IMR-90 (cell line): ENCODE measurements at regions not wholly inside any gene's neighbourhood (a gene's known extent, or its start where the extent isn't known, plus 50 kb on each side); places are given as distances from the start of the nearest gene placed in this dataset.

ENCODE experiments used
- ATAC-seq: fragments of 200-7000 bp; cut with Tn5 transposase; 2 replicates; pipeline ENCODE4 v1.9.1; 2020; ENCODE audit warnings: low read depth, mild to moderate bottlenecking, moderate library complexity
- BruUV-seq: library from RNA; stranded (reverse); fragments of 400-500 nt; replicated peaks from 2 replicates; lab custom pipeline; 2021; lab: Mats Ljungman, UMichigan
- CTCF ChIA-PET: fragments of 300-600 bp; formaldehyde crosslinking; extraction: SDS; loops from one replicate; lab custom pipeline; 2021; ENCODE audit warnings: antibody characterized with exemption; lab: Yijun Ruan, JAX
- POLR2A ChIA-PET: fragments of 300-600 bp; sonication (Branson Sonifier 250); formaldehyde crosslinking; loops from one replicate; lab custom pipeline; 2022; ENCODE audit warnings: antibody characterized with exemption; ENCODE audit not compliant: unreplicated experiment; lab: Charles Lee
- DNase-seq: peaks from one replicate; pipeline ENCODE4 v3.0.0; 2013
- H2AFZ ChIP-seq: replicated peaks from 2 replicates; pipeline ENCODE3; 2013; ENCODE audit warnings: low read length, mild to moderate bottlenecking; ENCODE audit not compliant: poor library complexity
- H2AK5ac ChIP-seq: 2 replicates; pipeline ENCODE4 v1.6.1; 2013; ENCODE audit warnings: low read depth, low read length, inconsistent platforms
- H2AK9ac ChIP-seq: replicated peaks from 2 replicates; pipeline ENCODE3; 2013; ENCODE audit warnings: mild to moderate bottlenecking, low read depth, low read length, moderate library complexity; ENCODE audit not compliant: poor library complexity
- H2BK120ac ChIP-seq: 2 replicates; pipeline ENCODE4 v1.6.1; 2013; ENCODE audit warnings: low read depth, low read length, inconsistent platforms
- H2BK15ac ChIP-seq: 3 replicates; pipeline ENCODE4 v1.6.1; 2013; ENCODE audit warnings: low read depth, low read length, inconsistent platforms
- H2BK20ac ChIP-seq: 2 replicates; pipeline ENCODE4 v1.6.1; 2013; ENCODE audit warnings: low read depth, mild to moderate bottlenecking, inconsistent platforms, low read length, moderate library complexity
- H2BK5ac ChIP-seq: 2 replicates; pipeline ENCODE4 v1.6.1; 2013; ENCODE audit warnings: mild to moderate bottlenecking, low read depth, low read length, inconsistent platforms; ENCODE audit not compliant: poor library complexity, severe bottlenecking
- H3K14ac ChIP-seq: replicated peaks from 2 replicates; pipeline ENCODE4 v1.6.1; 2013; ENCODE audit warnings: low read depth, low read length, inconsistent platforms
- H3K18ac ChIP-seq: 2 replicates; pipeline ENCODE4 v1.6.1; 2013; ENCODE audit warnings: low read depth, low read length, control low read depth
- H3K23ac ChIP-seq: 2 replicates; pipeline ENCODE4 v1.6.1; 2013; ENCODE audit warnings: low read depth, low read length, inconsistent platforms
- H3K27ac ChIP-seq: 2 replicates; pipeline ENCODE4 v1.5.1; 2013; ENCODE audit warnings: mild to moderate bottlenecking, control low read depth, low read length; ENCODE audit not compliant: insufficient read depth
- H3K27me3 ChIP-seq: 2 replicates; pipeline ENCODE4 v1.6.1; 2013; ENCODE audit warnings: low read length; ENCODE audit not compliant: control insufficient read depth, insufficient read depth
- H3K36me3 ChIP-seq: 2 replicates; pipeline ENCODE4 v1.6.1; 2013; ENCODE audit warnings: low read length, mixed read lengths; ENCODE audit not compliant: control insufficient read depth, insufficient read depth
- H3K4ac ChIP-seq: 2 replicates; pipeline ENCODE4 v1.6.1; 2013; ENCODE audit warnings: low read depth, low read length, inconsistent platforms
- H3K4me1 ChIP-seq: 2 replicates; pipeline ENCODE4 v1.6.1; 2013; ENCODE audit warnings: low read length, mixed read lengths; ENCODE audit not compliant: control insufficient read depth, insufficient read depth
- H3K4me2 ChIP-seq: 2 replicates; pipeline ENCODE4 v1.6.1; 2013; ENCODE audit warnings: low read depth, mild to moderate bottlenecking, control low read depth, low read length, moderate library complexity
- H3K4me3 ChIP-seq: 2 replicates; pipeline ENCODE4 v1.5.1; 2013; ENCODE audit warnings: low read depth, mild to moderate bottlenecking, control low read depth, low read length, moderate library complexity; ENCODE audit not compliant: insufficient read depth
- H3K56ac ChIP-seq: 2 replicates; pipeline ENCODE4 v1.6.1; 2013; ENCODE audit warnings: low read length, inconsistent platforms; ENCODE audit not compliant: insufficient read depth; ENCODE audit errors: extremely low read depth
- H3K79me1 ChIP-seq, 2 experiments: 2 replicates each; pipeline ENCODE4 v1.6.1; 2013; ENCODE audit warnings: low read length in 2 of 2, inconsistent platforms in 1 of 2, low read depth in 1 of 2
- H3K9ac ChIP-seq: 2 replicates; pipeline ENCODE4 v1.6.1; 2013; ENCODE audit warnings: low read depth, low read length, control low read depth
- H3K9me1 ChIP-seq: 2 replicates; pipeline ENCODE4 v1.6.1; 2013; ENCODE audit warnings: low read length, inconsistent platforms; ENCODE audit not compliant: insufficient read depth
- H3K9me3 ChIP-seq: 2 replicates; pipeline ENCODE4 v1.6.1; 2013; ENCODE audit warnings: low read length; ENCODE audit not compliant: control insufficient read depth, insufficient read depth
- H4K20me1 ChIP-seq: 2 replicates; pipeline ENCODE4 v1.6.1; 2013; ENCODE audit warnings: low read length, inconsistent platforms; ENCODE audit not compliant: insufficient read depth
- H4K5ac ChIP-seq: 2 replicates; pipeline ENCODE4 v1.6.1; 2013; ENCODE audit warnings: mild to moderate bottlenecking, low read depth, low read length, control low read depth
- H4K8ac ChIP-seq, 2 experiments: 2 replicates each; pipeline ENCODE4 v1.6.1; 2013; ENCODE audit warnings: low read depth in 2 of 2, low read length in 2 of 2, control low read depth in 1 of 2, inconsistent platforms in 1 of 2
- H4K91ac ChIP-seq: 2 replicates; pipeline ENCODE4 v1.6.1; 2013; ENCODE audit warnings: low read depth, low read length, inconsistent platforms; ENCODE audit not compliant: insufficient read depth
- BHLHE40 ChIP-seq: fragments of 150-350 bp; IDR thresholded peaks from 2 replicates; pipeline ENCODE4 v1.6.1; 2016; ENCODE audit warnings: mild to moderate bottlenecking, low read depth, low read length
- CEBPB ChIP-seq: IDR thresholded peaks from 2 replicates; pipeline ENCODE4 v1.6.1; 2012; ENCODE audit warnings: low read depth, low read length, improper control_type of control experiment
- CHD1 ChIP-seq: IDR thresholded peaks from 2 replicates; pipeline ENCODE4 v1.6.1; 2012; ENCODE audit warnings: low read depth, low read length, improper control_type of control experiment
- FOS ChIP-seq: fragments of 150-350 bp; IDR thresholded peaks from 2 replicates; pipeline ENCODE4 v1.6.1; 2016; ENCODE audit warnings: low read depth, low read length
- MAFK ChIP-seq: IDR thresholded peaks from 2 replicates; pipeline ENCODE4 v1.6.1; 2012; ENCODE audit warnings: low read depth, low read length, improper control_type of control experiment
- MAZ ChIP-seq: IDR thresholded peaks from 2 replicates; pipeline ENCODE4 v1.6.1; 2012; ENCODE audit warnings: low read depth, mild to moderate bottlenecking, low read length, improper control_type of control experiment, moderate library complexity, borderline replicate concordance
- MXI1 ChIP-seq: IDR thresholded peaks from 2 replicates; pipeline ENCODE4 v1.6.1; 2012; ENCODE audit warnings: low read depth, mild to moderate bottlenecking, low read length, moderate library complexity, borderline replicate concordance
- NFE2L2 ChIP-seq: fragments of 150-350 bp; IDR thresholded peaks from 2 replicates; pipeline ENCODE4 v1.6.1; 2016; ENCODE audit warnings: low read depth, mild to moderate bottlenecking, low read length
- POLR2A ChIP-seq: IDR thresholded peaks from 2 replicates; pipeline ENCODE4 v1.6.1; 2012; ENCODE audit warnings: mild to moderate bottlenecking, low read depth, low read length
- RAD21 ChIP-seq: IDR thresholded peaks from 2 replicates; pipeline ENCODE4 v1.6.1; 2012; ENCODE audit warnings: low read length, improper control_type of control experiment
- RCOR1 ChIP-seq: IDR thresholded peaks from 2 replicates; pipeline ENCODE4 v1.6.1; 2012; ENCODE audit warnings: mild to moderate bottlenecking, low read length, improper control_type of control experiment; ENCODE audit not compliant: insufficient replicate concordance
- RFX5 ChIP-seq: IDR thresholded peaks from 2 replicates; pipeline ENCODE4 v1.8.0; 2012; ENCODE audit warnings: low read depth, mild to moderate bottlenecking, low read length, moderate library complexity
- SMC3 ChIP-seq: fragments of 150-350 bp; IDR thresholded peaks from 2 replicates; pipeline ENCODE4 v1.6.1; 2016; ENCODE audit warnings: low read depth, mild to moderate bottlenecking, antibody characterized with exemption, low read length, moderate library complexity
- WGBS, 2 experiments: methylation state at CpG; one replicate each; pipeline versions ENCODE4 v1.1.5 to v1.1.7; 2013; ENCODE audit warnings: missing lambda C conversion rate in 2 of 2; ENCODE audit not compliant: insufficient read length in 1 of 2; ENCODE audit errors: extremely low coverage in 2 of 2; 5-methylcytosine and 5-hydroxymethylcytosine counted together
- dilution Hi-C: fragments of 300-500 bp; cut with HindIII; formaldehyde crosslinking; loops from one replicate; pipeline ENCODE4 v1.14.3; 2018; ENCODE audit warnings: low sequenced_read_pairs; ENCODE audit not compliant: unreplicated experiment
- in situ Hi-C: fragments of 300-500 bp; cut with MboI; formaldehyde crosslinking; loops from 3 replicates; pipeline ENCODE4 v1.14.3; 2019; ENCODE audit warnings: low sequenced_read_pairs, inconsistent platforms, mixed read lengths
- intact Hi-C: fragments of 100-400 bp; cut with micrococcal nuclease; formaldehyde crosslinking; loops from 2 replicates; pipeline ENCODE4 v1.10.0; 2022
- TF ChIP-seq, protein P1 (sequence below): fragments of 150-350 bp; IDR thresholded peaks from 2 replicates; pipeline ENCODE4 v1.6.1; 2017; ENCODE audit warnings: mild to moderate bottlenecking, antibody characterized with exemption, low read length, low read depth
- TF ChIP-seq, protein P2 (sequence below): fragments of 150-350 bp; IDR thresholded peaks from 2 replicates; pipeline ENCODE4 v1.6.1; 2016; ENCODE audit warnings: low read depth, mild to moderate bottlenecking, low read length, moderate library complexity, borderline replicate concordance
- TF ChIP-seq, protein P3 (sequence below): conservative IDR thresholded peaks from 2 replicates; pipeline ENCODE4 v1.5.1; 2012; ENCODE audit warnings: mild to moderate bottlenecking, low read depth, low read length, improper control_type of control experiment

DNA sequence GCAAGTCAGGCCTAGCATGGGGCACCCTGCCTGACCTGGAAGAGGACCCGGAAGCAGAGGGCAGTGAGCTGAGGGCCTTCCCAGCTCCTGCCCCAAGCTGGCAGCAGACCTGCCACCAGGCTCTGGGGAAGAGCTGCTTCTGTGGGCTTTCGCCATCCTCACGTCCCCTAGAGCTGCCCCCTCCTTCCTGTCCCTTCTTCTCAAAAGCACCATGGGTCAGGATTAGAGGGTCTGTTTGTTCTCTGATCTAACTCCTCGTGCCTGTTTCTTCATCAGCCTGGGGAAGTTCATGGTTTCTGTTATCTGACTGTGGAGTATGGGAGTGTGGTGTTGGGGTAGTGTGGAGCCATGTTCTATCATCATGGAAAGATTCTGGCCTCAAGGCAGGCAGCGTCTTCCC, 58.4 kb upstream of the POLG start:
- Histone ChIP-seq H3K36me3 (no peaks in the 10 kb centered on the region), H2BK5ac (no peak overlapping the region), H4K91ac (no peak overlapping the region), H3K4me1 (no peaks in the 10 kb centered on the region), H2BK120ac (no peak overlapping the region), H2AK5ac (no peak overlapping the region), H2AFZ (no peak overlapping the region), H3K9me3 (no peaks in the 10 kb centered on the region), H3K14ac (no peak overlapping the region), H3K23ac (no peak overlapping the region), H3K4me2 (no peak overlapping the region), H3K18ac (no peak overlapping the region), H3K27ac (no peak overlapping the region), H3K79me1 (no peaks in the 10 kb centered on the region), H2BK20ac (no peak overlapping the region), H3K27me3 (peaks cover 85% of the 10 kb centered on the region), H3K56ac (no peak overlapping the region), H4K20me1 (no peaks in the 10 kb centered on the region), H3K4ac (no peak overlapping the region), H4K8ac (no peak overlapping the region), H2BK15ac (no peak overlapping the region), H3K9ac (no peak overlapping the region), H2AK9ac (no peak overlapping the region), H3K9me1 (no peaks in the 10 kb centered on the region), H4K5ac (no peak overlapping the region), H3K4me3 (no peak overlapping the region)
- CTCF ChIA-PET: no interaction called here
- no peak for ATAC-seq
- in situ Hi-C loops: no loop called here
- POLR2A ChIA-PET: no interaction called here
- 40% methylated on average over 1 of the region's 5 CpGs; no CpG with 5 or more reads in 1 of the 2 experiments for WGBS, 2 experiments
- dilution Hi-C loops: no loop called here
- no peak for DNase-seq
- TF ChIP-seq NFE2L2: no peak
- no peak for TF ChIP-seq MAFK
- TF ChIP-seq CHD1: no peak
- TF ChIP-seq RAD21: no peak
- TF ChIP-seq CEBPB: no peak
- no peak for TF ChIP-seq RCOR1
- no peak for TF ChIP-seq MXI1
- no peak for TF ChIP-seq MAZ
- TF ChIP-seq POLR2A: no peak
- TF ChIP-seq, protein P1, sequence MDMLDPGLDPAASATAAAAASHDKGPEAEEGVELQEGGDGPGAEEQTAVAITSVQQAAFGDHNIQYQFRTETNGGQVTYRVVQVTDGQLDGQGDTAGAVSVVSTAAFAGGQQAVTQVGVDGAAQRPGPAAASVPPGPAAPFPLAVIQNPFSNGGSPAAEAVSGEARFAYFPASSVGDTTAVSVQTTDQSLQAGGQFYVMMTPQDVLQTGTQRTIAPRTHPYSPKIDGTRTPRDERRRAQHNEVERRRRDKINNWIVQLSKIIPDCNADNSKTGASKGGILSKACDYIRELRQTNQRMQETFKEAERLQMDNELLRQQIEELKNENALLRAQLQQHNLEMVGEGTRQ: no peak
- TF ChIP-seq, protein P2, sequence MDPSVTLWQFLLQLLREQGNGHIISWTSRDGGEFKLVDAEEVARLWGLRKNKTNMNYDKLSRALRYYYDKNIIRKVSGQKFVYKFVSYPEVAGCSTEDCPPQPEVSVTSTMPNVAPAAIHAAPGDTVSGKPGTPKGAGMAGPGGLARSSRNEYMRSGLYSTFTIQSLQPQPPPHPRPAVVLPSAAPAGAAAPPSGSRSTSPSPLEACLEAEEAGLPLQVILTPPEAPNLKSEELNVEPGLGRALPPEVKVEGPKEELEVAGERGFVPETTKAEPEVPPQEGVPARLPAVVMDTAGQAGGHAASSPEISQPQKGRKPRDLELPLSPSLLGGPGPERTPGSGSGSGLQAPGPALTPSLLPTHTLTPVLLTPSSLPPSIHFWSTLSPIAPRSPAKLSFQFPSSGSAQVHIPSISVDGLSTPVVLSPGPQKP: no peak
- no peak for TF ChIP-seq SMC3
- no peak for TF ChIP-seq BHLHE40
- TF ChIP-seq RFX5: no peak
- no peak for TF ChIP-seq FOS
- TF ChIP-seq, protein P3, sequence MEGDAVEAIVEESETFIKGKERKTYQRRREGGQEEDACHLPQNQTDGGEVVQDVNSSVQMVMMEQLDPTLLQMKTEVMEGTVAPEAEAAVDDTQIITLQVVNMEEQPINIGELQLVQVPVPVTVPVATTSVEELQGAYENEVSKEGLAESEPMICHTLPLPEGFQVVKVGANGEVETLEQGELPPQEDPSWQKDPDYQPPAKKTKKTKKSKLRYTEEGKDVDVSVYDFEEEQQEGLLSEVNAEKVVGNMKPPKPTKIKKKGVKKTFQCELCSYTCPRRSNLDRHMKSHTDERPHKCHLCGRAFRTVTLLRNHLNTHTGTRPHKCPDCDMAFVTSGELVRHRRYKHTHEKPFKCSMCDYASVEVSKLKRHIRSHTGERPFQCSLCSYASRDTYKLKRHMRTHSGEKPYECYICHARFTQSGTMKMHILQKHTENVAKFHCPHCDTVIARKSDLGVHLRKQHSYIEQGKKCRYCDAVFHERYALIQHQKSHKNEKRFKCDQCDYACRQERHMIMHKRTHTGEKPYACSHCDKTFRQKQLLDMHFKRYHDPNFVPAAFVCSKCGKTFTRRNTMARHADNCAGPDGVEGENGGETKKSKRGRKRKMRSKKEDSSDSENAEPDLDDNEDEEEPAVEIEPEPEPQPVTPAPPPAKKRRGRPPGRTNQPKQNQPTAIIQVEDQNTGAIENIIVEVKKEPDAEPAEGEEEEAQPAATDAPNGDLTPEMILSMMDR: no peak
- intact Hi-C loops: no loop called here
- BruUV-seq: no TSS peak
